Panc1 (cell line): ENCODE measurements at regions not wholly inside any gene's neighbourhood (a gene's known extent, or its start where the extent isn't known, plus 50 kb on each side); places are given as distances from the start of the nearest gene placed in this dataset.

Source experiments
- ATAC-seq: fragments of 200-7000 bp; cut with Tn5 transposase; 2 replicates; pipeline ENCODE4 v1.9.1; 2020; ENCODE audit warnings: mild to moderate bottlenecking, moderate library complexity
- BruUV-seq: library from RNA; stranded (reverse); fragments of 400-500 nt; replicated peaks from 2 replicates; lab custom pipeline; 2021; lab: Mats Ljungman, UMichigan
- CTCF ChIA-PET: fragments of 300-600 bp; sonication (Branson Sonifier 250); formaldehyde crosslinking; loops from one replicate; lab custom pipeline; 2022; ENCODE audit warnings: antibody characterized with exemption; lab: Charles Lee
- POLR2A ChIA-PET: fragments of 300-600 bp; sonication (Branson Sonifier 250); formaldehyde crosslinking; loops from one replicate; lab custom pipeline; 2022; ENCODE audit warnings: antibody characterized with exemption; lab: Charles Lee
- DNase-seq: peaks from one replicate; pipeline ENCODE4 v3.0.0-alpha.2; 2010; ENCODE audit warnings: low read depth, low spot score
- H3K27ac ChIP-seq: 2 replicates; pipeline ENCODE4 v1.5.1; 2011; ENCODE audit warnings: mild to moderate bottlenecking, low read length, inconsistent platforms
- H3K27me3 ChIP-seq: fragments of 200-500 bp; sonication (Bioruptor generic); 2 replicates; pipeline ENCODE4 v1.6.0; 2014; ENCODE audit warnings: low read length, inconsistent platforms; ENCODE audit not compliant: control insufficient read depth, insufficient read depth
- H3K36me3 ChIP-seq: fragments of 200-500 bp; sonication (Bioruptor generic); 2 replicates; pipeline ENCODE4 v1.5.1; 2014; ENCODE audit warnings: inconsistent platforms, mild to moderate bottlenecking, low read length, moderate library complexity; ENCODE audit not compliant: control insufficient read depth, insufficient read depth
- H3K4me1 ChIP-seq: 2 replicates; pipeline ENCODE4 v1.5.1; 2011; ENCODE audit warnings: inconsistent platforms, mild to moderate bottlenecking, low read length, moderate library complexity; ENCODE audit not compliant: control insufficient read depth, insufficient read depth
- H3K4me3 ChIP-seq, 2 experiments: 2 replicates each; pipeline ENCODE4 v1.5.1; 2011 to 2012; ENCODE audit warnings: low read depth in 2 of 2, low read length in 2 of 2, mild to moderate bottlenecking in 2 of 2, inconsistent platforms in 1 of 2, moderate library complexity in 1 of 2
- H3K9me3 ChIP-seq: fragments of 200-500 bp; sonication (Bioruptor generic); 2 replicates; pipeline ENCODE4 v1.5.1; 2014; ENCODE audit warnings: low read depth, mild to moderate bottlenecking, inconsistent platforms, low read length, moderate library complexity; ENCODE audit not compliant: control insufficient read depth, insufficient read depth
- POLR2AphosphoS5 ChIP-seq: IDR thresholded peaks from 2 replicates; pipeline ENCODE4 v1.6.1; 2012; ENCODE audit warnings: mild to moderate bottlenecking, low read depth, low read length, moderate library complexity
- SIN3A ChIP-seq: IDR thresholded peaks from 2 replicates; pipeline ENCODE4 v1.6.1; 2012; ENCODE audit warnings: low read depth, mild to moderate bottlenecking, low read length, moderate library complexity, borderline replicate concordance; ENCODE audit not compliant: insufficient read depth
- TCF7L2 ChIP-seq: IDR thresholded peaks from 2 replicates; pipeline ENCODE4 v1.6.1; 2011; ENCODE audit warnings: mild to moderate bottlenecking, low read depth, low read length, inconsistent platforms
- in situ Hi-C: cut with HindIII; loops from 2 replicates; pipeline ENCODE4 v1.10.0; 2016; ENCODE audit warnings: low sequenced_read_pairs, low pct_unique_long_range_greater_than_20kb
- intact Hi-C: fragments of 100-400 bp; cut with micrococcal nuclease; formaldehyde crosslinking; loops from one replicate; pipeline ENCODE4 v1.10.0; 2022; ENCODE audit not compliant: unreplicated experiment
- TF ChIP-seq, protein P1 (sequence below): fragments of 450-650 bp; IDR thresholded peaks from 2 replicates; pipeline ENCODE4 v1.5.1; 2017; ENCODE audit warnings: mild to moderate bottlenecking
- TF ChIP-seq, protein P2 (sequence below), 2 experiments: IDR thresholded peaks; 2 replicates each; pipeline ENCODE4 v1.6.1; 2011 to 2012; ENCODE audit warnings: low read depth in 2 of 2, control low read depth in 1 of 2, low read length in 1 of 2, mild to moderate bottlenecking in 1 of 2, moderate library complexity in 1 of 2; ENCODE audit not compliant: insufficient read depth in 1 of 2

DNA sequence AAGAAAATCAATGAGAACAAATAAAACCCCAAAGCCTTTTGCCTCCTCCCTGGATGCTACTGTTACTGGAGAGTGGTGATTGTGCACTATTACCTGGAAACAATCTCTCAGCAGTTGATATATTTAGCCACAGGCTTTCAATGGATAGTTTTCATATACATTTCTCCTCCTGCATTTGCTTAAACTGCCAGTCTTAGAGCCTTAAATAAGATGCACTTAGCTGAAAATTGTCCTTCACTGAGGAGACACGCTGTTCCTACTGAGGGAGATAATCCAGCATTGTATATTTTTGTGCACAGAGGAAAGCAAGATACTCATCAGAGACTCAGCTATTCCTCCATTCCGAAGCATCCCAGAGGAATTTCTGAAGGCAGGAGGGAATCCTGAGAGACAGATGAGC, 520.2 kb upstream of the C16orf82 start:
- ChIA-PET POLR2A (no interaction called here), CTCF (no interaction called here)
- in situ Hi-C loops, result no loop called here
- no peaks in the 10 kb centered on the region for H3K27me3 ChIP-seq
- TF ChIP-seq, protein P1, sequence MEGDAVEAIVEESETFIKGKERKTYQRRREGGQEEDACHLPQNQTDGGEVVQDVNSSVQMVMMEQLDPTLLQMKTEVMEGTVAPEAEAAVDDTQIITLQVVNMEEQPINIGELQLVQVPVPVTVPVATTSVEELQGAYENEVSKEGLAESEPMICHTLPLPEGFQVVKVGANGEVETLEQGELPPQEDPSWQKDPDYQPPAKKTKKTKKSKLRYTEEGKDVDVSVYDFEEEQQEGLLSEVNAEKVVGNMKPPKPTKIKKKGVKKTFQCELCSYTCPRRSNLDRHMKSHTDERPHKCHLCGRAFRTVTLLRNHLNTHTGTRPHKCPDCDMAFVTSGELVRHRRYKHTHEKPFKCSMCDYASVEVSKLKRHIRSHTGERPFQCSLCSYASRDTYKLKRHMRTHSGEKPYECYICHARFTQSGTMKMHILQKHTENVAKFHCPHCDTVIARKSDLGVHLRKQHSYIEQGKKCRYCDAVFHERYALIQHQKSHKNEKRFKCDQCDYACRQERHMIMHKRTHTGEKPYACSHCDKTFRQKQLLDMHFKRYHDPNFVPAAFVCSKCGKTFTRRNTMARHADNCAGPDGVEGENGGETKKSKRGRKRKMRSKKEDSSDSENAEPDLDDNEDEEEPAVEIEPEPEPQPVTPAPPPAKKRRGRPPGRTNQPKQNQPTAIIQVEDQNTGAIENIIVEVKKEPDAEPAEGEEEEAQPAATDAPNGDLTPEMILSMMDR, result no peak
- no peak for TF ChIP-seq SIN3A
- TF ChIP-seq, protein P2, sequence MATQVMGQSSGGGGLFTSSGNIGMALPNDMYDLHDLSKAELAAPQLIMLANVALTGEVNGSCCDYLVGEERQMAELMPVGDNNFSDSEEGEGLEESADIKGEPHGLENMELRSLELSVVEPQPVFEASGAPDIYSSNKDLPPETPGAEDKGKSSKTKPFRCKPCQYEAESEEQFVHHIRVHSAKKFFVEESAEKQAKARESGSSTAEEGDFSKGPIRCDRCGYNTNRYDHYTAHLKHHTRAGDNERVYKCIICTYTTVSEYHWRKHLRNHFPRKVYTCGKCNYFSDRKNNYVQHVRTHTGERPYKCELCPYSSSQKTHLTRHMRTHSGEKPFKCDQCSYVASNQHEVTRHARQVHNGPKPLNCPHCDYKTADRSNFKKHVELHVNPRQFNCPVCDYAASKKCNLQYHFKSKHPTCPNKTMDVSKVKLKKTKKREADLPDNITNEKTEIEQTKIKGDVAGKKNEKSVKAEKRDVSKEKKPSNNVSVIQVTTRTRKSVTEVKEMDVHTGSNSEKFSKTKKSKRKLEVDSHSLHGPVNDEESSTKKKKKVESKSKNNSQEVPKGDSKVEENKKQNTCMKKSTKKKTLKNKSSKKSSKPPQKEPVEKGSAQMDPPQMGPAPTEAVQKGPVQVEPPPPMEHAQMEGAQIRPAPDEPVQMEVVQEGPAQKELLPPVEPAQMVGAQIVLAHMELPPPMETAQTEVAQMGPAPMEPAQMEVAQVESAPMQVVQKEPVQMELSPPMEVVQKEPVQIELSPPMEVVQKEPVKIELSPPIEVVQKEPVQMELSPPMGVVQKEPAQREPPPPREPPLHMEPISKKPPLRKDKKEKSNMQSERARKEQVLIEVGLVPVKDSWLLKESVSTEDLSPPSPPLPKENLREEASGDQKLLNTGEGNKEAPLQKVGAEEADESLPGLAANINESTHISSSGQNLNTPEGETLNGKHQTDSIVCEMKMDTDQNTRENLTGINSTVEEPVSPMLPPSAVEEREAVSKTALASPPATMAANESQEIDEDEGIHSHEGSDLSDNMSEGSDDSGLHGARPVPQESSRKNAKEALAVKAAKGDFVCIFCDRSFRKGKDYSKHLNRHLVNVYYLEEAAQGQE (IDR thresholded peaks at IDR 0.05; ENCODE audit: insufficient read depth in 1 of 2, low read depth in 2 of 2, low read length in 1 of 2), result no peak
- no peak for TF ChIP-seq TCF7L2
- TF ChIP-seq POLR2AphosphoS5, result no peak
- H3K27ac ChIP-seq, result no peak overlapping the region
- H3K4me3 ChIP-seq, result no peak overlapping the region
- no peaks in the 10 kb centered on the region for H3K36me3 ChIP-seq
- no peak for DNase-seq
- H3K4me1 ChIP-seq, result no peaks in the 10 kb centered on the region
- no peak for ATAC-seq
- no peaks in the 10 kb centered on the region for H3K9me3 ChIP-seq
- BruUV-seq, result no TSS peak
- intact Hi-C loops, result no loop called here

DNA sequence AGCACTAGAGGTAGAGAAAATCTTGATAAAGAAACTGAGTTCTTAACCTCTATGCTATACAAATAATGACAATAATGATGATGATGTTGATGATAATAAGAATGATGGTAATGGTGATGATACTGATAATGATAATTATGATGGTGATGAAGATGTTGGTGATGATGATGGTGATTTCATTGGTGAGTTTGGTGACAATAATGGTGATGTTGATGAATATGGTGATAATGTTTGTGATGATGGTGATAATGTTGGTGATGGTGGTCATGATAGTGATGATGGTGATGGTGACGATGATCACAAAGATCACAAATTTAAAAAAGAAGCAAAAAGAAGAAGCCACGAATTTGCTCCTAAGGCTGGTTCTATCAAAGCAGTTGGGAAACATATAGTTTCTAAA, 519.0 kb upstream of the C16orf82 start:
- Histone ChIP-seq H3K4me1 (no peaks in the 10 kb centered on the region), H3K4me3 (no peak overlapping the region), H3K36me3 (no peaks in the 10 kb centered on the region), H3K27ac (no peak overlapping the region), H3K27me3 (no peaks in the 10 kb centered on the region), H3K9me3 (no peaks in the 10 kb centered on the region)
- in situ Hi-C loops (no loop called here), intact Hi-C loops (no loop called here)
- no peak for TF ChIP-seq POLR2AphosphoS5
- no peak for TF ChIP-seq TCF7L2
- TF ChIP-seq, protein P2 (IDR thresholded peaks at IDR 0.05; ENCODE audit: insufficient read depth in 1 of 2, low read depth in 2 of 2, low read length in 1 of 2), result no peak
- TF ChIP-seq, protein P1, result no peak
- TF ChIP-seq SIN3A, result no peak
- ATAC-seq, result no peak
- no peak for DNase-seq
- no TSS peak for BruUV-seq
- ChIA-PET CTCF (no interaction called here), POLR2A (no interaction called here)
